Heart right ventricle (tissue), 16 donors: ENCODE measurements at regions not wholly inside any gene's neighbourhood (a gene's known extent, or its start where the extent isn't known, plus 50 kb on each side); places are given as distances from the start of the nearest gene placed in this dataset.

Experiments
- ATAC-seq, 8 donors: fragments of 200-7000 bp; cut with Tn5 transposase; one replicate each; pipeline ENCODE4 v1.9.1; 2020; ENCODE audit warnings: mild to moderate bottlenecking in 8 of 8, moderate library complexity in 8 of 8, moderate number of reproducible peaks in 1 of 8
- DNase-seq, 2 donors: peaks; one replicate each; pipeline ENCODE4 v3.0.0-alpha.2; 2020
- H3K27ac ChIP-seq, 10 donors: fragments of 200-600 bp; sonication (generic) in 2 of 10; one replicate each; pipeline versions ENCODE4 v1.5.0 to v1.8.0; 2020 to 2022; ENCODE audit warnings: mild to moderate bottlenecking in 3 of 10
- H3K27me3 ChIP-seq, 7 donors: fragments of 200-600 bp; one replicate each; pipeline ENCODE4 v1.8.0; 2021 to 2022; ENCODE audit warnings: mild to moderate bottlenecking in 2 of 7
- H3K36me3 ChIP-seq, 9 donors: fragments of 200-600 bp; sonication (generic) in 1 of 9; one replicate each; pipeline versions ENCODE4 v1.5.0 to v1.8.0; 2020 to 2022; ENCODE audit warnings: mild to moderate bottlenecking in 2 of 9
- H3K4me1 ChIP-seq, 9 donors: fragments of 200-600 bp; sonication (generic) in 1 of 9; one replicate each; pipeline versions ENCODE4 v1.5.0 to v1.8.0; 2020 to 2022; ENCODE audit warnings: mild to moderate bottlenecking in 4 of 9
- H3K4me3 ChIP-seq, 10 donors: fragments of 200-600 bp; sonication (generic) in 2 of 10; one replicate each; pipeline versions ENCODE4 v1.5.0 to v1.8.0; 2020 to 2022; ENCODE audit warnings: mild to moderate bottlenecking in 7 of 10, moderate library complexity in 2 of 10
- H3K9me3 ChIP-seq, 11 donors: fragments of 200-600 bp in 10 of 11; sonication (generic) in 2 of 11; one replicate each; pipeline versions ENCODE4 v1.5.0 to v1.8.0; 2013 to 2022; ENCODE audit warnings: mild to moderate bottlenecking in 2 of 11, control low read depth in 1 of 11, moderate library complexity in 1 of 11
- WGBS, 2 donors: extraction: QIAGEN DNeasy Blood & Tissue Kit; methylation state at CpG; one replicate each; pipeline ENCODE4 v1.1.7; 2013; ENCODE audit warnings: inconsistent platforms in 1 of 2; 5-methylcytosine and 5-hydroxymethylcytosine counted together
- intact Hi-C, 10 donors: fragments of 100-400 bp; cut with DNase I; formaldehyde crosslinking; loops; one replicate each; pipeline versions ENCODE4 v1.11.1 to v1.14.2; 2022
- TF ChIP-seq, protein P1 (sequence below), 9 donors: fragments of 200-600 bp; sonication (generic) in 2 of 9; IDR thresholded peaks; one replicate each; pipeline versions ENCODE4 v1.5.0 to v1.8.0; 2021 to 2022; ENCODE audit warnings: antibody characterized with exemption in 9 of 9, mild to moderate bottlenecking in 5 of 9, moderate library complexity in 1 of 9
- donor health status: Arrhythmogenic right ventricular cardiomyopathy.
- donor health status: ischemic (EF 13 %, LVEDD 7.1; RV severe dilation, severe dysfunction).
- donor health status: healthy with polysubstance abuse.
- donor health status: DM: no; HTN: yes; CAD: no.
- donor health status: DM: no; HTN: no; CAD: no.
- donor health status: ischemic (EF 25% LVEDD 6.9; RV normal size, moderate dysfunction).
- donor health status: ischemic (EF 25% LVEDD 5.7; RV mildly dilated, moderate dysfunction).
- donor health status: healthy.
- donor health status: DM: yes; HTN: yes; CAD: no.
- donor health status: Ischemic cardiomyopathy.
- donor health status: ischemic (EF 35%, LVEDD 5.7; RV mildly dilated, moderate dysfunction).
- donor health status: nonischemic (EF 11% LVEDD 7.7; RV severe dilation, severe dysfunction).
- donor health status: DM: yes; HTN: yes; CAD: no.
- donor health status: PGD.
- donor health status: ischemic (EF 29% LVEDD 5.4; RV normal size, mild dysfunction).
- donor health status: nonischemic (EF 23%, LVEDD 6.1; RV moderate dilation, normal function).

GRCh38 chr3:88000853-88001252 is 58.0 kb downstream of the CGGBP1 start:
- H3K4me1 ChIP-seq, result peaks cover 0 to 35% (median 0%) of the 10 kb centered on the region in 9 donors
- TF ChIP-seq, protein P1, sequence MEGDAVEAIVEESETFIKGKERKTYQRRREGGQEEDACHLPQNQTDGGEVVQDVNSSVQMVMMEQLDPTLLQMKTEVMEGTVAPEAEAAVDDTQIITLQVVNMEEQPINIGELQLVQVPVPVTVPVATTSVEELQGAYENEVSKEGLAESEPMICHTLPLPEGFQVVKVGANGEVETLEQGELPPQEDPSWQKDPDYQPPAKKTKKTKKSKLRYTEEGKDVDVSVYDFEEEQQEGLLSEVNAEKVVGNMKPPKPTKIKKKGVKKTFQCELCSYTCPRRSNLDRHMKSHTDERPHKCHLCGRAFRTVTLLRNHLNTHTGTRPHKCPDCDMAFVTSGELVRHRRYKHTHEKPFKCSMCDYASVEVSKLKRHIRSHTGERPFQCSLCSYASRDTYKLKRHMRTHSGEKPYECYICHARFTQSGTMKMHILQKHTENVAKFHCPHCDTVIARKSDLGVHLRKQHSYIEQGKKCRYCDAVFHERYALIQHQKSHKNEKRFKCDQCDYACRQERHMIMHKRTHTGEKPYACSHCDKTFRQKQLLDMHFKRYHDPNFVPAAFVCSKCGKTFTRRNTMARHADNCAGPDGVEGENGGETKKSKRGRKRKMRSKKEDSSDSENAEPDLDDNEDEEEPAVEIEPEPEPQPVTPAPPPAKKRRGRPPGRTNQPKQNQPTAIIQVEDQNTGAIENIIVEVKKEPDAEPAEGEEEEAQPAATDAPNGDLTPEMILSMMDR (IDR thresholded peaks at IDR 0.05), result no peak
- H3K27ac ChIP-seq, result no peak overlapping the region
- intact Hi-C loops, result loop anchor here in 9 of 10 donors (5.0 to 10.0 kb wide), 9 partner anchors 104 to 706 kb away; no protein-coding TSS in a partner anchor
- no peaks in the 10 kb centered on the region for H3K9me3 ChIP-seq
- no peaks in the 10 kb centered on the region for H3K36me3 ChIP-seq
- ATAC-seq (peak in 2 of 8 donors; percentile 16 to 24), DNase-seq (peak in 1 of 2 donors; percentile 12)
- H3K27me3 ChIP-seq, result peaks cover 0 to 8% (median 0%) of the 10 kb centered on the region in 7 donors
- WGBS, 2 donors, result 21 to 23% methylated on average over 13 of the region's 13 CpGs
- H3K4me3 ChIP-seq, result peak overlapping the region in 7 of 10 donors; percentile 2 to 43 (median 32)

GRCh38 chr3:87997966-87998365 is 60.8 kb downstream of the CGGBP1 start:
- Histone ChIP-seq H3K4me3 (no peak overlapping the region), H3K27me3 (peaks cover 0 to 8% (median 0%) of the 10 kb centered on the region in 7 donors), H3K9me3 (no peaks in the 10 kb centered on the region), H3K4me1 (peaks cover 0 to 31% (median 0%) of the 10 kb centered on the region in 9 donors), H3K36me3 (no peaks in the 10 kb centered on the region), H3K27ac (no peak overlapping the region)
- intact Hi-C loops, result loop anchor here in 2 of 10 donors (10.0 kb wide), 2 partner anchors 223 to 643 kb away; no protein-coding TSS in a partner anchor
- DNase-seq, result no peak
- TF ChIP-seq, protein P1 (IDR thresholded peaks at IDR 0.05), result no peak
- peak in 1 of 8 donors; percentile 53 for ATAC-seq

- H3K36me3 ChIP-seq, result no peaks in the 10 kb centered on the region
- TF ChIP-seq, protein P1 (IDR thresholded peaks at IDR 0.05), result no peak
- 75 to 85% methylated on average over 4 of the region's 4 CpGs for WGBS, 2 donors
- ATAC-seq (peak in 2 of 8 donors; percentile 51 to 54), DNase-seq (no peak)
- intact Hi-C loops, result loop anchor here in 2 of 10 donors (10.0 kb wide), 2 partner anchors 222 to 642 kb away; no protein-coding TSS in a partner anchor
- peaks cover 0 to 8% (median 0%) of the 10 kb centered on the region in 7 donors for H3K27me3 ChIP-seq
- peaks cover 0 to 31% (median 0%) of the 10 kb centered on the region in 9 donors for H3K4me1 ChIP-seq
- no peaks in the 10 kb centered on the region for H3K9me3 ChIP-seq
- H3K4me3 ChIP-seq, result peak overlapping the region in 1 of 10 donors; percentile 2
- H3K27ac ChIP-seq, result peak overlapping the region in 1 of 10 donors; percentile 27
Measured at GRCh38 chr3:87997298-87997697, 61.5 kb downstream of the CGGBP1 start.

DNA sequence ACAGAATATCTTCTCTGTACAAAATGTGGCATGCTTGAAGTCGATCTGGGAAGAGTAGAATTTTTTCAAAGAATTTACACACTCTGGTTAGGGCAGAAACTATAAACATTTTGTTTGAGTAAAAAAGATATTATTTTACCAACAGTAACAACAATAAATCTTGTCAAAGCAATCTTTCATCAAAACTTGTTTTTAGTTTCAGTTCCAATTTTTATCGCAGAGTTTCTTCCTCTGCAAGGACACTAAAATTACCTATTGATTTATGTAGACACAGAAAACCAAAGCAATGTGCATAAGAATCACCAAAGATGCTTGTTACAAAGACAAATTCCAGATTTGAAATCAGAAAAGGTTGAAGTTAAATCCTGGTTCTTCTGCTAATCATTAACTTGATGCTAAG is 61.9 kb downstream of the CGGBP1 start:
- intact Hi-C loops, result loop anchor here in 2 of 10 donors (10.0 kb wide), 2 partner anchors 222 to 642 kb away; no protein-coding TSS in a partner anchor
- DNase-seq (no peak), ATAC-seq (no peak)
- no peaks in the 10 kb centered on the region for H3K36me3 ChIP-seq
- peaks cover 0 to 8% (median 0%) of the 10 kb centered on the region in 7 donors for H3K27me3 ChIP-seq
- peaks cover 0 to 31% (median 0%) of the 10 kb centered on the region in 9 donors for H3K4me1 ChIP-seq
- peak overlapping the region in 1 of 10 donors; percentile 2 for H3K4me3 ChIP-seq
- TF ChIP-seq, protein P1 (IDR thresholded peaks at IDR 0.05), result no peak
- peak overlapping the region in 1 of 10 donors; percentile 27 for H3K27ac ChIP-seq
- H3K9me3 ChIP-seq, result no peaks in the 10 kb centered on the region
- WGBS, 2 donors, result 79 to 83% methylated on average over 2 of the region's 2 CpGs
